Epithelial cell of esophagus (primary cell): ENCODE measurements at regions not wholly inside any gene's neighbourhood (a gene's known extent, or its start where the extent isn't known, plus 50 kb on each side); places are given as distances from the start of the nearest gene placed in this dataset.

Experiments
- DNase-seq: peaks from one replicate; pipeline ENCODE4 v3.0.0; 2010; ENCODE audit warnings: low read depth
- H3K4me3 ChIP-seq: 2 replicates; pipeline ENCODE4 v1.5.1; 2011; ENCODE audit warnings: mild to moderate bottlenecking, low read length, control low read depth
- TF ChIP-seq, protein P1 (sequence below): IDR thresholded peaks from 2 replicates; pipeline ENCODE4 v1.5.1; 2011; ENCODE audit warnings: low read depth, mild to moderate bottlenecking, low read length, control low read depth, inconsistent platforms; ENCODE audit not compliant: insufficient read depth; ENCODE audit errors: missing control alignments

DNA sequence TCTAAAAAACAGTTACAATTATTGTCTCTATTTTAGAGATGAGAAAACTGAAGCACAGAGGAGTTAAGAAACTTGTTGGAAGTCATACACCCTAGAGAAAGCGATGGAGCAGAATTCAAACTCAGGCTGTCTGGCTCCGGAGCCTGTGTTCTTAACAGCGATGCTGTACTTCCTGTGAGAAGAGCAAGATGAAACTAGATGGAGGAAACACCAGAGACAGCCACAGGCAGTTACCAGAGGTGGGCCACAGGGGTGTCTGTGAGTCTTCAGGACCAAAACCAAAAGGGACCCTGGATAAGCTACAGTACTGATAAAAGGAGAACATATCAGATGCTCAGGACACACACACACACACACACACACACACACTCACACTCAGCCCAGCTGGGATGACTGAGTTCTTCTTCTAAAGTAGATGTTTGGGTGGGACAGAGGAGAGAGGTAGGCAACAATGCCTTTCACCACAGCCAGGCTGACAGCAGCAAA is 289.2 kb downstream of the FZD1 start:
- TF ChIP-seq, protein P1, sequence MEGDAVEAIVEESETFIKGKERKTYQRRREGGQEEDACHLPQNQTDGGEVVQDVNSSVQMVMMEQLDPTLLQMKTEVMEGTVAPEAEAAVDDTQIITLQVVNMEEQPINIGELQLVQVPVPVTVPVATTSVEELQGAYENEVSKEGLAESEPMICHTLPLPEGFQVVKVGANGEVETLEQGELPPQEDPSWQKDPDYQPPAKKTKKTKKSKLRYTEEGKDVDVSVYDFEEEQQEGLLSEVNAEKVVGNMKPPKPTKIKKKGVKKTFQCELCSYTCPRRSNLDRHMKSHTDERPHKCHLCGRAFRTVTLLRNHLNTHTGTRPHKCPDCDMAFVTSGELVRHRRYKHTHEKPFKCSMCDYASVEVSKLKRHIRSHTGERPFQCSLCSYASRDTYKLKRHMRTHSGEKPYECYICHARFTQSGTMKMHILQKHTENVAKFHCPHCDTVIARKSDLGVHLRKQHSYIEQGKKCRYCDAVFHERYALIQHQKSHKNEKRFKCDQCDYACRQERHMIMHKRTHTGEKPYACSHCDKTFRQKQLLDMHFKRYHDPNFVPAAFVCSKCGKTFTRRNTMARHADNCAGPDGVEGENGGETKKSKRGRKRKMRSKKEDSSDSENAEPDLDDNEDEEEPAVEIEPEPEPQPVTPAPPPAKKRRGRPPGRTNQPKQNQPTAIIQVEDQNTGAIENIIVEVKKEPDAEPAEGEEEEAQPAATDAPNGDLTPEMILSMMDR = no peak
- no peak overlapping the region for H3K4me3 ChIP-seq
- no peak for DNase-seq

DNA sequence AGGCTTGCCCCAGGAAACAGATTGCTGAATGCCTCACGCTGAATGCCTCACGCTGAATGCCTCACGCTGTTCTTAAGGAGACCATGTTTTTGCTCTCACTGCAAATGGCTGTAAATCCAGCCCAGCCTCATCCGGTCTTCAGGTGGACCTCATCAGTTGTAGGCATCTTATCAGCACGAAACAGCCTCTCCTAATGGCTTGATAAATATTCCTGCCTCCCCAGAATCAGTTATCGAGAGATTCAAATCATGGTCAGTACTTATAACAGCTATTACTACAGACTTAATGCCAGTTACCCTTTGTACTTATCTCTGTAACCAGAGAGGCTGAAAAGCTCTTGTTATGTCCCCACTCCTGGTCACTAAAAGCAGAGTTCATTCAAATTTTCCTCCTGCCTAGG is 290.6 kb downstream of the FZD1 start:
- TF ChIP-seq, protein P1 = no peak
- DNase-seq = no peak
- H3K4me3 ChIP-seq = no peak overlapping the region

DNA sequence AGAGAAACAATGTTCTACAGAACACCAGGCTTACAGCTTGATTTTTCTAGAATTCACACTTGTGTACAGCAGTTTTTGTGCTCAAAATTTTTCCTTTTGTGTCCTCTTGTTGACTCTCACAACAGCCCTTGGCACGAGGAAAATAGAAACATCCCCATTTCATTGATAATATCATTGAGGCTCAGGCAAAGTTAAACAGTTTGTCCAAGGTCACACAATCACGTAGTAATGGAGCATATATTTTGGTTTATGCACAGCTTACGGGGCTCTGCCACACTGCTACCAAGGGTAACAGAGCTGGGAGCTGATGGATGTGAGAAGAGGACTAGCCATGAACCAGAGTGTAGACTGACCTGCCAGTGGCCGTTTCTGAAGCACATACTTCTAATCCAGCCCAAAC is 292.0 kb downstream of the FZD1 start:
- H3K4me3 ChIP-seq = no peak overlapping the region
- TF ChIP-seq, protein P1 = no peak
- no peak for DNase-seq

DNA sequence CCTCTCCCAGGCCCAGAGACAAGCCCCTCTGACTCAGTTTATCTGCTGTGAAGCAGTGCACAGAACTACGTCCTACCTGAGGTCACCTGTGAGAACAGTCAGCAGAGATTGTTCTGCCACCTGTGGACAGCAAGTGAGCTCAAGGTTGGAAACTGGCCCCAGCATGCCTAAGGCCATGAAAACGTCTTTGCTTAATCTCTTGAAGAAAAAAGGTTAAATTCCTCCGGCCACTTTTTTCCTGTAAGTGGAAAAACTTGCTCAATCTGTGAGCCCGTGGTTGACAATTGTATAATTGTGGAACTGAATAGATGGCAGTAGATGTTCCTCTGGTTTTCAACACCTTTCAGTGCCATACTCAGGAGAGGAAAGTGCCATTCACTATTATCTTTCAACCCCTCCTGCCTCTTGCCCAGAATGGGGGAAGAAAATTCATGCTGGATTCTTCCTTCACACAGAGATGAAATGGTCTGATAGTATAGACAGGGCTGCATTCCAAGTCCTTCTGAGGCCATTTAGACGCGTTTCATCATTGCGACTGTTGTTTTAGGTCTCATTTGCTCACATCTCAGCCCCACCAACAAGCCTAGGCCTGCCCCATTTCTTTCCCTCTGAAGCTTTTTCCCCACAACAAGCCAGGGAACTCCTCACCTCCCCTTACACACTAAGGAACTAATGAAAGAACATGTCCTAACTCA is 292.9 kb downstream of the FZD1 start:
- DNase-seq = peak; percentile 88
- no peak overlapping the region for H3K4me3 ChIP-seq
- TF ChIP-seq, protein P1 = no peak

DNA sequence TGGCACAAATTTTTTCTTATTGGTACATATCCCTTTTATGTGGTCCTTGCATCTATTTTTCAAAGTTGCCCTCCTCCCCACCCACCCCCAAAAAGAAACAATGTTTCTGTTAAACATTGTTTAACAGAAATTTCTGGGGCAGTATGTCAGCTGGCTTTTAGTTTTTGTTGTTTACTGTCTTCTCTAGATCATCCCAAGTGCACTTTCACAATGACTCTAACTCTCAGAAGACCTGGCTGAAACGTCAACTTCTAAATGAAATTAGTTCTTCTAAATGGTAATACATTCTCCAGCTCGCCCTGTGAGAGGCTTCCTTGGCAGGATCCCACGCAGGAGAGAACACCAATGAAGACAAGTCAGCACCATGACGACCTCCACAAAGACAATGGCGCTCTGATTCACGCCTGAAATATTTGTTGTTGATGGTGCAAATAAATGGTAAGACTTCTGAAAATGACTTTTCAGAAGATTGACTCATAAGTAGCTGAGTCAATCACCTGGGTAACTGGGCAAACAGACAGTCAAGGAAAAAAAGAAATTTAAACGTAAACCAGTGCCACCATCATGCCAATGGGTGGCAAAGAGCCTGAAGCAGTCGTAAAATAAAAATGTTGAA is 293.7 kb downstream of the FZD1 start:
- no peak overlapping the region for H3K4me3 ChIP-seq
- TF ChIP-seq, protein P1 = no peak
- DNase-seq = peak; percentile 98

DNA sequence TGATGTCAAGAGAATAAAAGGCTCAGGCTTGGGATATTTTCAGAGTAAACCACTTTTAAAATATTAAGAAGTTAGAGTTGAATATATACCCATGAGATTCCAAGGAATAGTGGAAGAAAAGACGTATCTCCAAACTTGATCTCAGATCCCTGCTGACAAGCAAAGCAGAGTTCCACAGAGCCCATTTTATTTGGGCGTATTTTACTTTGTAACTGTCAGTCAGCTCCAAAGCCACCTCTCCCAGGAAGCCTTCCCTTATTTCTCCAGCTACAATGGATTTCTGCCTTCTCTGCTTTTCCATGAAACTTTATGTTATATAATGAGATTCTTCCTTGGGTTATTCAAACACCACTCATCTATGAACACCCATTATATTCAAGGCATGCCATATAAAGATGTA is 295.7 kb downstream of the FZD1 start:
- H3K4me3 ChIP-seq = no peak overlapping the region
- DNase-seq = no peak
- TF ChIP-seq, protein P1 = no peak
